DOHH2 (cell line): ENCODE measurements at regions not wholly inside any gene's neighbourhood (a gene's known extent, or its start where the extent isn't known, plus 50 kb on each side); places are given as distances from the start of the nearest gene placed in this dataset.

Experiments used
- CTCF ChIP-seq: fragments of 200-600 bp; sonication (generic); IDR thresholded peaks from one replicate; pipeline ENCODE4 v1.5.1; 2014; ENCODE audit warnings: antibody characterized with exemption, mild to moderate bottlenecking, low read depth, low read length; ENCODE audit not compliant: poor library complexity, severe bottlenecking
- EZH2phosphoT487 ChIP-seq: fragments of 200-600 bp; sonication (generic); IDR thresholded peaks from 2 replicates; pipeline ENCODE4 v1.6.1; 2017; ENCODE audit warnings: borderline replicate concordance, mild to moderate bottlenecking, antibody characterized with exemption, low read length, moderate library complexity, mixed read lengths

- TF ChIP-seq CTCF (no peak), EZH2phosphoT487 (no peak)
Measured at GRCh38 chrX:25878806-25879205, 259.3 kb upstream of the MAGEB18 start.
